Stomach (tissue), 4 donors: ENCODE measurements at regions not wholly inside any gene's neighbourhood (a gene's known extent, or its start where the extent isn't known, plus 50 kb on each side); places are given as distances from the start of the nearest gene placed in this dataset.

Experiments
- CTCF ChIP-seq, 7 experiments: fragments of 450-650 bp in 4 of 7; fragments of 200-600 bp in 3 of 7; sonication (generic) in 3 of 7; IDR thresholded peaks; one replicate each; pipeline ENCODE4 v1.5.1; 2016 to 2019; ENCODE audit warnings: antibody characterized with exemption in 7 of 7, control low read depth in 2 of 7, mild to moderate bottlenecking in 1 of 7
- EP300 ChIP-seq: sonication (generic); formaldehyde crosslinking; IDR thresholded peaks from one replicate; pipeline ENCODE4 v1.6.1; 2017; ENCODE audit warnings: antibody characterized with exemption
- POLR2AphosphoS5 ChIP-seq, 3 donors: sonication (generic); formaldehyde crosslinking; IDR thresholded peaks; one replicate each; pipeline ENCODE4 v1.6.1; 2016; ENCODE audit warnings: antibody characterized with exemption in 3 of 3

DNA sequence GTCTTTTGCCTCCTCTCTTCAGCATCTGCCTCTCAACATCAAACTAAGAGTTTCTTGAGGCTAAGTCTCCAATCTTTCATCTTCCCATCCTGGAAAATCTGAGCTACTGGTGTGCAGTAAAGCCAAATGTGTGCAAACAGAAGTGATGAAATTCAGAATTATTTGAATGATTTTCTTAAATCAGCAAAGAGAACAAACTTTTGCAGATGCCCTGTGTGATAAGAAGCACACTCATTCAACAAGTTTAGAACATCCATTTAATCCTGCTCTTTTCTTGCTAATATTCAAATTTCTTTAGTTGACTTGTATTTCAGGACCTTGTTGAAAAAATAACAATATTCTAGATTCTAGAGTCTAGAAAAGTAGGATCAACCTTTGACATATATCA is 1374.9 kb upstream of the CELF4 start:
- TF ChIP-seq CTCF (IDR thresholded peaks at IDR 0.05) (no peak), EP300 (no peak), POLR2AphosphoS5 (IDR thresholded peaks at IDR 0.05) (no peak)
